HCT116 (cell line): ENCODE measurements at regions not wholly inside any gene's neighbourhood (a gene's known extent, or its start where the extent isn't known, plus 50 kb on each side); places are given as distances from the start of the nearest gene placed in this dataset.
"Not testable (repeated sequence)": the region's sequence is repeated elsewhere in the genome, so short reads cannot be mapped to it uniquely, and the experiment has no call there.

Experiments used
- ATAC-seq: fragments of 200-7000 bp; cut with Tn5 transposase; 2 replicates; pipeline ENCODE4 v1.9.1; 2020; ENCODE audit warnings: mild to moderate bottlenecking, moderate library complexity
- BruUV-seq: library from RNA; stranded (reverse); fragments of 400-500 nt; replicated peaks from 2 replicates; lab custom pipeline; 2021; lab: Mats Ljungman, UMichigan
- CTCF ChIA-PET: fragments of 300-600 bp; sonication (Branson Sonifier 250); formaldehyde crosslinking; loops from one replicate; lab custom pipeline; 2021; ENCODE audit warnings: antibody characterized with exemption; lab: Charles Lee
- POLR2A ChIA-PET: fragments of 300-600, 350-600 bp; sonication (Branson Sonifier 250); formaldehyde crosslinking; loops from one replicate; lab custom pipeline; 2021; ENCODE audit warnings: antibody characterized with exemption; lab: Charles Lee
- RAD21 ChIA-PET, 2 experiments: fragments of 300-600 bp; sonication (Branson Sonifier 250); formaldehyde crosslinking; loops; one replicate each; lab custom pipeline; 2023; ENCODE audit warnings: low total read pairs in 2 of 2; ENCODE audit not compliant: uncharacterized antibody in 2 of 2, unreplicated experiment in 2 of 2, low non-redundant PET in 1 of 2; lab: Charles Lee
- DNase-seq: peaks from one replicate; pipeline ENCODE4 v3.0.0-alpha.2; 2010; ENCODE audit warnings: low read depth, low spot score
- H2AFZ ChIP-seq: fragments of 200-600 bp; shearing (Covaris generic), sonication (generic); 2 replicates; pipeline ENCODE4 v1.6.1; 2017; ENCODE audit warnings: low read depth, mixed run types, mixed read lengths, antibody characterized with exemption, low read length; ENCODE audit not compliant: poor library complexity, severe bottlenecking
- H3K27ac ChIP-seq: 2 replicates; pipeline ENCODE4 v1.5.1; 2012; ENCODE audit warnings: low read depth, low read length
- H3K27me3 ChIP-seq: fragments of 200-600 bp; sonication (generic); 2 replicates; pipeline ENCODE4 v1.6.1; 2016; ENCODE audit warnings: mixed run types, low read length, mixed read lengths; ENCODE audit not compliant: insufficient read depth
- H3K36me3 ChIP-seq, 2 experiments: fragments of 200-500 bp in 1 of 2; fragments of 200-600 bp in 1 of 2; sonication (Bioruptor generic) in 1 of 2; sonication (generic) in 1 of 2; 2 replicates each; pipeline versions ENCODE4 v1.5.1 to v1.6.1; 2014 to 2016; ENCODE audit warnings: low read length in 2 of 2, inconsistent platforms in 1 of 2, mixed read lengths in 1 of 2, mixed run types in 1 of 2; ENCODE audit not compliant: insufficient read depth in 2 of 2, control insufficient read depth in 1 of 2
- H3K4me1 ChIP-seq, 2 experiments: fragments of 200-600 bp in 1 of 2; sonication (generic) in 1 of 2; 2 replicates each; pipeline versions ENCODE4 v1.5.1 to v1.6.1; 2012 to 2017; ENCODE audit warnings: low read length in 2 of 2, inconsistent platforms in 1 of 2, mild to moderate bottlenecking in 1 of 2, mixed read lengths in 1 of 2, mixed run types in 1 of 2, moderate library complexity in 1 of 2; ENCODE audit not compliant: insufficient read depth in 2 of 2, control insufficient read depth in 1 of 2
- H3K4me2 ChIP-seq: fragments of 200-600 bp; sonication (generic); 2 replicates; pipeline ENCODE4 v1.6.1; 2017; ENCODE audit warnings: mixed run types, low read length, mixed read lengths
- H3K4me3 ChIP-seq, 2 experiments: fragments of 200-600 bp in 1 of 2; sonication (generic) in 1 of 2; replicated peaks in 1 of 2; 2 replicates each; pipeline ENCODE4 v1.5.1; 2011 to 2016; ENCODE audit warnings: low read length in 2 of 2, control low read depth in 1 of 2, low read depth in 1 of 2, mild to moderate bottlenecking in 1 of 2, mixed read lengths in 1 of 2, mixed run types in 1 of 2
- H3K79me2 ChIP-seq: fragments of 200-600 bp; sonication (generic); 2 replicates; pipeline ENCODE4 v1.6.1; 2017; ENCODE audit warnings: mild to moderate bottlenecking, mixed run types, low read length, moderate library complexity, mixed read lengths; ENCODE audit not compliant: insufficient read depth
- H3K9ac ChIP-seq: fragments of 200-600 bp; sonication (generic); 2 replicates; pipeline ENCODE4 v1.6.1; 2016; ENCODE audit warnings: low read length, mixed read lengths
- H3K9me2 ChIP-seq: fragments of 200-600 bp; sonication (generic), shearing (Covaris generic); 2 replicates; pipeline ENCODE4 v1.6.1; 2017; ENCODE audit warnings: mixed run types, mild to moderate bottlenecking, moderate library complexity; ENCODE audit not compliant: insufficient read depth
- H3K9me3 ChIP-seq, 2 experiments: fragments of 200-500 bp in 1 of 2; fragments of 200-600 bp in 1 of 2; sonication (Bioruptor generic) in 1 of 2; sonication (generic) in 1 of 2; 2 replicates each; pipeline ENCODE4 v1.6.1; 2014 to 2017; ENCODE audit warnings: low read length in 2 of 2, mixed read lengths in 2 of 2, inconsistent platforms in 1 of 2, low read depth in 1 of 2, mild to moderate bottlenecking in 1 of 2, mixed run types in 1 of 2, moderate library complexity in 1 of 2; ENCODE audit not compliant: control insufficient read depth in 1 of 2, insufficient read depth in 1 of 2
- H4K20me1 ChIP-seq: fragments of 200-600 bp; sonication (generic), shearing (Covaris generic); 2 replicates; pipeline ENCODE4 v1.6.1; 2017; ENCODE audit warnings: mixed run types, mild to moderate bottlenecking, moderate library complexity; ENCODE audit not compliant: insufficient read depth
- CBX3 ChIP-seq: IDR thresholded peaks from 2 replicates; pipeline ENCODE4 v1.6.1; 2012; ENCODE audit warnings: low read depth
- EZH2phosphoT487 ChIP-seq: fragments of 200-600 bp; IDR thresholded peaks from 2 replicates; pipeline ENCODE4 v1.6.1; 2018; ENCODE audit warnings: antibody characterized with exemption, borderline replicate concordance
- SIN3A ChIP-seq: IDR thresholded peaks from 2 replicates; pipeline ENCODE4 v1.6.1; 2012; ENCODE audit warnings: low read depth
- SP1 ChIP-seq: IDR thresholded peaks from 2 replicates; pipeline ENCODE4 v1.6.1; 2012; ENCODE audit warnings: low read depth
- SRF ChIP-seq: IDR thresholded peaks from 2 replicates; pipeline ENCODE4 v1.6.1; 2012; ENCODE audit warnings: low read depth
- TCF7L2 ChIP-seq: IDR thresholded peaks from 2 replicates; pipeline ENCODE4 v1.7.0; 2011; ENCODE audit warnings: borderline replicate concordance, inconsistent platforms; ENCODE audit not compliant: insufficient read depth, insufficient read length; ENCODE audit errors: extremely low read depth
- YY1 ChIP-seq: IDR thresholded peaks from 2 replicates; pipeline ENCODE4 v1.6.1; 2011; ENCODE audit warnings: low read length, low read depth, moderate library complexity, mild to moderate bottlenecking; ENCODE audit not compliant: insufficient replicate concordance; ENCODE audit errors: extremely low read depth
- intact Hi-C: fragments of 100-400 bp; cut with micrococcal nuclease; formaldehyde crosslinking; loops from 2 replicates; pipeline ENCODE4 v1.10.0; 2022
- TF ChIP-seq, protein P1 (sequence below), 3 experiments: fragments of 200-600 bp in 1 of 3; sonication (generic) in 1 of 3; IDR thresholded peaks in 2 of 3; conservative IDR thresholded peaks in 1 of 3; 2 replicates each; pipeline ENCODE4 v1.5.1; 2012 to 2017; ENCODE audit warnings: low read depth in 2 of 3, low read length in 2 of 3, antibody characterized with exemption in 1 of 3, borderline replicate concordance in 1 of 3, control low read depth in 1 of 3, mild to moderate bottlenecking in 1 of 3, mixed read lengths in 1 of 3, mixed run types in 1 of 3, moderate library complexity in 1 of 3; ENCODE audit not compliant: insufficient read depth in 1 of 3
- TF ChIP-seq, protein P2 (sequence below): IDR thresholded peaks from 2 replicates; pipeline ENCODE4 v1.6.1; 2012; ENCODE audit warnings: low read depth

DNA sequence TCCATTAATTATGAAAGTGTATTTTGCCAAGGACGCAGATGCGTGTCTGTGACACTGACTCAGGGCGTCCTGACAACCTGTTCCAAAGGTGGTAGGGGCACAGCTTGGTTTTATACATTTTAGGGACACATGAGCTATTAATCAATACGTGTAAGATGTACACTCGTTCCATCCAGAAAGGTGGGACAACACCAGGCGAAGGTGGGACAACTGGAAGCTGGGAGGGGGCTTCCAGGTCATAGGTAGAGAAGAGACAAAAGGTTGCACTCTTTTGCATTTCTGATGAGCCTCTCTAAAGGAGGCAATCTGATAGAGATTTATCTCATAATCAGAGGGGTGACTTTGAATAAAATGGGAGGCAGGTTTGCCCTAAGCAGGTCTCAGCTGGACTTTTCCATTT, 82.7 kb upstream of the ZNF746 start:
- TF ChIP-seq, protein P1, sequence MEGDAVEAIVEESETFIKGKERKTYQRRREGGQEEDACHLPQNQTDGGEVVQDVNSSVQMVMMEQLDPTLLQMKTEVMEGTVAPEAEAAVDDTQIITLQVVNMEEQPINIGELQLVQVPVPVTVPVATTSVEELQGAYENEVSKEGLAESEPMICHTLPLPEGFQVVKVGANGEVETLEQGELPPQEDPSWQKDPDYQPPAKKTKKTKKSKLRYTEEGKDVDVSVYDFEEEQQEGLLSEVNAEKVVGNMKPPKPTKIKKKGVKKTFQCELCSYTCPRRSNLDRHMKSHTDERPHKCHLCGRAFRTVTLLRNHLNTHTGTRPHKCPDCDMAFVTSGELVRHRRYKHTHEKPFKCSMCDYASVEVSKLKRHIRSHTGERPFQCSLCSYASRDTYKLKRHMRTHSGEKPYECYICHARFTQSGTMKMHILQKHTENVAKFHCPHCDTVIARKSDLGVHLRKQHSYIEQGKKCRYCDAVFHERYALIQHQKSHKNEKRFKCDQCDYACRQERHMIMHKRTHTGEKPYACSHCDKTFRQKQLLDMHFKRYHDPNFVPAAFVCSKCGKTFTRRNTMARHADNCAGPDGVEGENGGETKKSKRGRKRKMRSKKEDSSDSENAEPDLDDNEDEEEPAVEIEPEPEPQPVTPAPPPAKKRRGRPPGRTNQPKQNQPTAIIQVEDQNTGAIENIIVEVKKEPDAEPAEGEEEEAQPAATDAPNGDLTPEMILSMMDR (IDR thresholded peaks at IDR 0.05 in 2 of 3, conservative IDR thresholded peaks at IDR 0.05 in 1 of 3; ENCODE audit: borderline replicate concordance in 1 of 3, insufficient read depth in 1 of 3, low read depth in 2 of 3, low read length in 2 of 3), result no peak
- TF ChIP-seq SP1 (no peak), SIN3A (no peak), TCF7L2 (no peak), SRF (no peak), CBX3 (no peak), EZH2phosphoT487 (no peak), YY1 (no peak)
- TF ChIP-seq, protein P2, sequence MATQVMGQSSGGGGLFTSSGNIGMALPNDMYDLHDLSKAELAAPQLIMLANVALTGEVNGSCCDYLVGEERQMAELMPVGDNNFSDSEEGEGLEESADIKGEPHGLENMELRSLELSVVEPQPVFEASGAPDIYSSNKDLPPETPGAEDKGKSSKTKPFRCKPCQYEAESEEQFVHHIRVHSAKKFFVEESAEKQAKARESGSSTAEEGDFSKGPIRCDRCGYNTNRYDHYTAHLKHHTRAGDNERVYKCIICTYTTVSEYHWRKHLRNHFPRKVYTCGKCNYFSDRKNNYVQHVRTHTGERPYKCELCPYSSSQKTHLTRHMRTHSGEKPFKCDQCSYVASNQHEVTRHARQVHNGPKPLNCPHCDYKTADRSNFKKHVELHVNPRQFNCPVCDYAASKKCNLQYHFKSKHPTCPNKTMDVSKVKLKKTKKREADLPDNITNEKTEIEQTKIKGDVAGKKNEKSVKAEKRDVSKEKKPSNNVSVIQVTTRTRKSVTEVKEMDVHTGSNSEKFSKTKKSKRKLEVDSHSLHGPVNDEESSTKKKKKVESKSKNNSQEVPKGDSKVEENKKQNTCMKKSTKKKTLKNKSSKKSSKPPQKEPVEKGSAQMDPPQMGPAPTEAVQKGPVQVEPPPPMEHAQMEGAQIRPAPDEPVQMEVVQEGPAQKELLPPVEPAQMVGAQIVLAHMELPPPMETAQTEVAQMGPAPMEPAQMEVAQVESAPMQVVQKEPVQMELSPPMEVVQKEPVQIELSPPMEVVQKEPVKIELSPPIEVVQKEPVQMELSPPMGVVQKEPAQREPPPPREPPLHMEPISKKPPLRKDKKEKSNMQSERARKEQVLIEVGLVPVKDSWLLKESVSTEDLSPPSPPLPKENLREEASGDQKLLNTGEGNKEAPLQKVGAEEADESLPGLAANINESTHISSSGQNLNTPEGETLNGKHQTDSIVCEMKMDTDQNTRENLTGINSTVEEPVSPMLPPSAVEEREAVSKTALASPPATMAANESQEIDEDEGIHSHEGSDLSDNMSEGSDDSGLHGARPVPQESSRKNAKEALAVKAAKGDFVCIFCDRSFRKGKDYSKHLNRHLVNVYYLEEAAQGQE, result no peak
- TF ChIP-seq, all 23 proteins: peak for 0
- POLR2A ChIA-PET, result no interaction called here

DNA sequence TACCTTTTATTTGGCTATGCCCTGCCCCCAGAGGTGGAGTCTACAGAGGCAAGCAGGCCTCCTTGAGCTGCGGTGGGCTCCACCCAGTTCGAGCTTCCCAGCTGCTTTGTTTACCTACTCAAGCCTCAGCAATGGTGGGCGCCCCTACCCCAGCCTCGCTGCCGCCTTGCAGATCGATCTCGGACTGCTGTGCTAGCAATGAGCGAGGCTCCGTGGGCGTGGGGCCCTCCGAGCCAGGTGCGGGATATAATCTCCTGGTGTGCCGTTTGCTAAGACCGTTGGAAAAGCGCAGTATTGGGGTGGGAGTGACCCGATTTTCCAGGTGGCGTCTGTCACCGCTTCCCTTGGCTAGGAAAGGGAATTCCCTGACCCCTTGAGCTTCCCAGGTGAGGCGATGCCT, 81.8 kb upstream of the ZNF746 start:
- intact Hi-C loops, result not testable (repeated sequence)

More for the DNA sequence above, 82.7 kb upstream of the ZNF746 start:
- Histone ChIP-seq H4K20me1 (no peaks in the 10 kb centered on the region), H2AFZ (no peak overlapping the region), H3K9me3 (no peaks in the 10 kb centered on the region; a peak in 1 of 4 replicates), H3K4me3 (no peak overlapping the region), H3K27ac (no peak overlapping the region), H3K27me3 (no peaks in the 10 kb centered on the region), H3K9ac (no peak overlapping the region), H3K36me3 (peaks cover 0 to 39% of the 10 kb centered on the region in 2 experiments; a peak in 2 of 4 replicates), H3K79me2 (0 out of 2 replicates have a peak, but pooled peaks cover 3% of the 10 kb centered on the region), H3K9me2 (no peaks in the 10 kb centered on the region), H3K4me1 (no peaks in the 10 kb centered on the region), H3K4me2 (no peak overlapping the region)
- BruUV-seq, result no TSS peak
- CTCF ChIA-PET, result no interaction called here
- RAD21 ChIA-PET, result no interaction called here
- ATAC-seq (no peak), DNase-seq (no peak)
- intact Hi-C loops, result no loop called here

DNA sequence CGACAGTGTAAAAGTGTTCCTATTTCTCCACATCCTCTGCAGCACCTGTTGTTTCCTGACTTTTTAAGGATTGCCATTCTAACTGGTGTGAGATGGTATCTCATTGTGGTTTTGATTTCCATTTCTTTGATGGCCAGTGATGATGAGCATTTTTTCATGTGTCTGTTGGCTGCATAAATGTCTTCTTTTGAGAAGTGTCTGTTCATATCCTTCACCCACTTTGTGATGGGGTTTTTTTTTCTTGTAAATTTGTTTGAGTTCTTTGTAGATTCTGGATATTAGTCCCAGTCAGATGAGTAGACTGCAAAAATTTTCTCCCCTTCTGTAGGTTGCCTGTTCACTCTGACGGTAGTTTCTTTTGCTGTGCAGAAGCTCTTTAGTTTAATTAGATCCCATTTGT, 76.8 kb upstream of the ZNF746 start:
- ATAC-seq, H3K4me2 ChIP-seq, H3K27me3 ChIP-seq, H3K36me3 ChIP-seq, H3K27ac ChIP-seq, H3K4me1 ChIP-seq, H3K9ac ChIP-seq, H3K79me2 ChIP-seq, BruUV-seq, H4K20me1 ChIP-seq, CTCF ChIA-PET, H3K9me3 ChIP-seq, H2AFZ ChIP-seq, POLR2A ChIA-PET, intact Hi-C loops, RAD21 ChIA-PET, H3K9me2 ChIP-seq, H3K4me3 ChIP-seq, DNase-seq: not testable (repeated sequence)

More for the DNA sequence above, 81.8 kb upstream of the ZNF746 start:
- H2AFZ ChIP-seq, H3K4me1 ChIP-seq, H3K9ac ChIP-seq, H3K9me2 ChIP-seq, H3K79me2 ChIP-seq, CTCF ChIA-PET, ATAC-seq, H3K27ac ChIP-seq, H3K9me3 ChIP-seq, H3K4me3 ChIP-seq, H3K27me3 ChIP-seq, DNase-seq, POLR2A ChIA-PET, H4K20me1 ChIP-seq, H3K4me2 ChIP-seq, RAD21 ChIA-PET, BruUV-seq: not testable (repeated sequence)
- peaks cover 0 to 30% of the 10 kb centered on the region in 2 experiments; a peak in 2 of 4 replicates for H3K36me3 ChIP-seq
